ENCODE measurements at regions not wholly inside any gene's neighbourhood (a gene's known extent, or its start where the extent isn't known, plus 50 kb on each side); places are given as distances from the start of the nearest gene placed in this dataset.
"Not testable (repeated sequence)": the region's sequence is repeated elsewhere in the genome, so short reads cannot be mapped to it uniquely, and the experiment has no call there.

DNA sequence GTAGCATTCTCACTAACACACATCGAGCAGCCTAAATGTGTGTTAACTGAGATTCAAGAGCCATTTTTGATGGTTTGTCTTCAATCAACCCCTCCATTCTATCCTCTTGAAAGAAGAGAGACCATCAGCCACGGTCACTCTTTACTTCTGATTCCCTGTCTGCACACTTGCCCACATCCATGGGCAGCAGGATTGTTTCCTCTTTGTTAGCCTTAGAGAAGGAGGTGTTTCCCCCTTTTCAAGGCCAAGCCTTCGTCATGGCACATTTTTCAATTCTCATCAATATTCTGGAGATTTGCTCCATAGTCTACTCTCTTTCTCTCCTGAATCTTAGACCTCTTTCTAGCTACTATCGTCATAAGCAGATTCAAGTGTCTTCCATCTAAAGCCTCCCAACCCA is 522.4 kb upstream of the NAALADL2 start:
- H3K4me3 Mint-ChIP-seq = no peak overlapping the region
- H3K36me3 Mint-ChIP-seq = no peaks in the 10 kb centered on the region
- no peak for ATAC-seq
- H3K9me3 Mint-ChIP-seq = peaks cover 17% of the 10 kb centered on the region
- no peaks in the 10 kb centered on the region for H3K4me1 Mint-ChIP-seq
- no peak overlapping the region for H3K27ac Mint-ChIP-seq
- no peak for DNase-seq (ENCODE audit: low spot score in 2 of 2)

DNA sequence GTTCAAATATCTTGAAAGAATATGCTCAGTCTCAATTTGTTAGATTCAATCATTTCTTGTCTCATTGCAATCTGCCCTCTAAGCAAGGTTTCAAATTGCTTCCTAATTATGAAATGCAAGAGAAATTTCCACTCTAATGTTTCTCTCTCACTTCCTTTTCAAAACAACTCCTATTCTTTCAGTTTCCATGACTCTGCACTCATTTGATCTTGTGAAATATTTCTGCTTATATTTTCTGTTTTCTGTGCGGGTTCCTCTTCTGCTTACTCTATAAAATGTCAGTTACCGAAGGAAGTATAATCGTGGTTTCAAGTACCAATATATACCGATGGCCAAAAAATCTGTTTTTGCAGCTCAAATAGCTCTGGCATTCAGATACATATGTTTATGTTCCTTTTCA is 521.9 kb upstream of the NAALADL2 start:
- no peak for ATAC-seq
- no peak for DNase-seq (ENCODE audit: low spot score in 2 of 2)
- H3K36me3 Mint-ChIP-seq = no peaks in the 10 kb centered on the region
- H3K4me3 Mint-ChIP-seq = no peak overlapping the region
- H3K9me3 Mint-ChIP-seq = peaks cover 17% of the 10 kb centered on the region
- H3K27ac Mint-ChIP-seq = no peak overlapping the region
- H3K4me1 Mint-ChIP-seq = no peaks in the 10 kb centered on the region

- H3K4me1 Mint-ChIP-seq = no peaks in the 10 kb centered on the region
- H3K9me3 Mint-ChIP-seq = peaks cover 17% of the 10 kb centered on the region
- DNase-seq (ENCODE audit: low spot score in 2 of 2) = no peak
- no peaks in the 10 kb centered on the region for H3K36me3 Mint-ChIP-seq
- no peak overlapping the region for H3K27ac Mint-ChIP-seq
- H3K4me3 Mint-ChIP-seq = no peak overlapping the region
- ATAC-seq = no peak
Observed at GRCh38 chr3:174340624-174341587, 518.2 kb upstream of the NAALADL2 start.

DNA sequence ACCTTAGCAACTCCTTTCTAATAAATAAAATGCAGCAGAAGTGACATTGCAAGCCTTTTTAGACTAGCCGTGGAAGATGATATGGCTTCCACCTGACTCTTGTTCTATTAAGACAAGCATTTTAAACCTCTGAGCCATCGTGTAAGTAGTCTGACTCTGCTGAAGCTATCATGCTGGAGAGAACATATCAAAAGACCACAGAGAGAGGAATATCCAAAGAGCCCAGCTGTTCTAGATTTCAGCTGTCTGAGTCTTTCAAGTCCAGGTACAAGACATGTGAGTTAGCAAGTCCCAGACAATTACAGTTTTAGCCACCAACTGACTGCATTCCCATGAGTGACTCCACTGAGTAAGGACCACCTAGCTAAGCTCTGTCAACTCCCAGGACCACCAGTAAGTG is 517.0 kb upstream of the NAALADL2 start:
- H3K27ac Mint-ChIP-seq = no peak overlapping the region
- H3K4me1 Mint-ChIP-seq = no peaks in the 10 kb centered on the region

DNA sequence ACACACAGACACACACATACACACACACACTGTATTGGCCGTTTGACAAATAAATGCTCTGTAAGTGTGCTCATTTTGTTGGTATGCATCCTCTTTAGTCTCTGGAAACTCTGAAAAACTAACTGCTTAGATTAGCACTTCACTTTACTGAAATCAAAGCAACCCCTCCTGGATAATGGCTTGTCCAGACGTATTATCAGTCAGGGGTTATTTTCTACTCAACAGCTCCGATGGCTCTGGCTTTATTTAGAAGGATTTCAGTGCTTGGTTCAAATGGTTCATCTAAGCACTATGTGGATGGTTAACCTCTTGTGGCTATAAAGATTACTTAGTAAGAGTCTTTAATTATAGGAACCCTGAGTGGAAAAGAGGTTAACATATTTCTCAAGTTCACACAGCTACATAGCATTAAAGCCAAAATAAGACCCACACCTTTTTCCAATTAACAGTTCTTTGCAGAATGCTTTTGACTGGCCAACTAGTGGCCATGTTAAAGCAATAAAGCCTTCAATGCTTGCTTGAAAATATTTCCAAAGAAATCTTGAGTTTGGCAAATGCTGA is 516.1 kb upstream of the NAALADL2 start:
- DNase-seq (ENCODE audit: low spot score in 2 of 2) (no peak), ATAC-seq (no peak)
- Mint-ChIP-seq H3K36me3 (no peaks in the 10 kb centered on the region), H3K4me1 (no peaks in the 10 kb centered on the region), H3K4me3 (no peak overlapping the region), H3K9me3 (peaks cover 10% of the 10 kb centered on the region), H3K27ac (no peak overlapping the region)

More for the DNA sequence above, 517.0 kb upstream of the NAALADL2 start:
- DNase-seq (ENCODE audit: low spot score in 2 of 2) = no peak
- Mint-ChIP-seq H3K36me3 (no peaks in the 10 kb centered on the region), H3K9me3 (peaks cover 13% of the 10 kb centered on the region), H3K4me3 (no peak overlapping the region)
- no peak for ATAC-seq

GRCh38 chr3:174346141-174346540 is 513.0 kb upstream of the NAALADL2 start:
- no peaks in the 10 kb centered on the region for H3K36me3 Mint-ChIP-seq
- ATAC-seq = no peak
- H3K4me3 Mint-ChIP-seq = no peak overlapping the region
- H3K9me3 Mint-ChIP-seq = peaks cover 9% of the 10 kb centered on the region
- no peak overlapping the region for H3K27ac Mint-ChIP-seq
- DNase-seq (ENCODE audit: low spot score in 2 of 2) = no peak
- no peaks in the 10 kb centered on the region for H3K4me1 Mint-ChIP-seq

DNA sequence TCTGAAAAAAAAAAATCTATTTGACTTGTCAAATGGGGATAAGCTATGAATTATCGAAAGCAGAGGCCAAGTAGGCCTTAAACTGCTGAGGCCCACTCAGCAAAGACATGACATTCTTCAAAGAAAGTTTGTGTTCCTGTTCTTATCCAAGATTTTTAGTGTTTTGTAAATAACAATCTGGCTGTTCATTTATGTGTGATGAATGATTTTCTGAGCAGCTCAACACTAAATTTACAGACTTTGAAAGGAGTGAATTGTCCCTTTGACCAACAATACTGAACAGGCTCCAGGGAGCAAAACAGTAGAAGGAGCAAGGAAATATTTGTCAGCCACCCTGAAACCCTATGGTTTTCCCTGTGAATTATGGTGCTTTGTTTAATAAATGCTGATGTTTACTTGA is 512.6 kb upstream of the NAALADL2 start:
- peaks cover 9% of the 10 kb centered on the region for H3K9me3 Mint-ChIP-seq
- ATAC-seq = no peak
- DNase-seq (ENCODE audit: low spot score in 2 of 2) = no peak
- H3K36me3 Mint-ChIP-seq = no peaks in the 10 kb centered on the region
- no peaks in the 10 kb centered on the region for H3K4me1 Mint-ChIP-seq
- no peak overlapping the region for H3K27ac Mint-ChIP-seq
- no peak overlapping the region for H3K4me3 Mint-ChIP-seq

DNA sequence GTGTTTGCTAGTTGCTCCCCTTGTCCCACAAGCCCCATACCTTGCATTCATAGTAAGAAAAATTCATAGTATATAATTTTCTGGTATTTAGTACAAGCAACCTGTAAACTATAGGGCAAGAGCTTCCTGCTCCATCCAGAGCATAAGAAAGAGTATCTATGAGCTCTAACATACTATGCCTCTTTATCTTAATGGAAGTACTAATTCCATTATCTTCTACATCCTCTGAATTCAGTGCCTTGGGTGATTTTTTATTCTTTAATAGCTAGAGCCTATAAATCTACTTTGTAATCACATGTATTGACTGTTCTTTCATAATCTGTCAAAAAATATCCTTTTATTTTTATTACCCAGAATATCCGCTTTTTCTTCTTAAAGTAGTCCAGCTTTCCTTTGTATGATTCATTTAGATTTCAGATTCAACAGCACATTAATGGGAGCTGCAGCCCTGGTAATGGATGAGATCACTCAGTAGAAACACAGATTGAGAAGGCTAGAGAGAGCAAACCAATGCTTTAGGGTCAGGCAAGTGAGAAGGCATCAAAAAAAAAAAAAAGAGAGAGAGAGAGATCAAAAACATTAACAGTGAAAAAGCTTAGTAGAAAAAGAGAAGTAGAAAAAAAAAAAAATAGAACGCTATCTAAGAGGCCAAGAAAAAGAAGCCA is 511.5 kb upstream of the NAALADL2 start:
- H3K9me3 Mint-ChIP-seq = peaks cover 11% of the 10 kb centered on the region
- DNase-seq (ENCODE audit: low spot score in 2 of 2) = no peak
- no peaks in the 10 kb centered on the region for H3K36me3 Mint-ChIP-seq
- no peak for ATAC-seq
- H3K27ac Mint-ChIP-seq = no peak overlapping the region
- no peaks in the 10 kb centered on the region for H3K4me1 Mint-ChIP-seq
- H3K4me3 Mint-ChIP-seq = no peak overlapping the region

- no peak for DNase-seq (ENCODE audit: low spot score in 2 of 2)
- H3K4me3 Mint-ChIP-seq = no peak overlapping the region
- H3K27ac Mint-ChIP-seq = no peak overlapping the region
- H3K36me3 Mint-ChIP-seq = no peaks in the 10 kb centered on the region
- ATAC-seq = no peak
- no peaks in the 10 kb centered on the region for H3K4me1 Mint-ChIP-seq
- peaks cover 16% of the 10 kb centered on the region for H3K9me3 Mint-ChIP-seq
Observed at GRCh38 chr3:174352227-174352626, 506.9 kb upstream of the NAALADL2 start.

DNA sequence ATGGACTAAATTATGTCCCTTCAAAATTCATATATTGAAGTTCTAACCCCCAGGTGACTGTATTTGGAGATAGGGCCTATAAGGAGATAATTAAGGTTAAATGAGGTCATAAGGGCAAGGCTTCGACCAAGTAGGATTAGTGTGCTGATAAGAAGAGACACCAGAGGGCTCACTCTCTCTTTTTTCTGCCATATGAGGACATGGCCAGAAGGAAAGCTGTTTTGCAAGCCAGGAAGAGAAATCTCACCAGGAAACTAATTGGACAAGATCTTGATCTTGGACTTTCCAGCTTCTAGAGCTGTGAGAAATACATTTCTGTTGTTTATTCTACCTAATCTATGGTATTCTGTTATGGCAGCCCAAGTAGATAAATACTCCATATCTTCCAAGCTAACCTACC is 503.6 kb upstream of the NAALADL2 start:
- Mint-ChIP-seq H3K9me3 (peaks cover 7% of the 10 kb centered on the region), H3K27ac (no peak overlapping the region), H3K4me1 (no peaks in the 10 kb centered on the region), H3K4me3 (no peak overlapping the region), H3K36me3 (no peaks in the 10 kb centered on the region)
- DNase-seq (ENCODE audit: low spot score in 2 of 2) = no peak
- ATAC-seq = no peak

DNA sequence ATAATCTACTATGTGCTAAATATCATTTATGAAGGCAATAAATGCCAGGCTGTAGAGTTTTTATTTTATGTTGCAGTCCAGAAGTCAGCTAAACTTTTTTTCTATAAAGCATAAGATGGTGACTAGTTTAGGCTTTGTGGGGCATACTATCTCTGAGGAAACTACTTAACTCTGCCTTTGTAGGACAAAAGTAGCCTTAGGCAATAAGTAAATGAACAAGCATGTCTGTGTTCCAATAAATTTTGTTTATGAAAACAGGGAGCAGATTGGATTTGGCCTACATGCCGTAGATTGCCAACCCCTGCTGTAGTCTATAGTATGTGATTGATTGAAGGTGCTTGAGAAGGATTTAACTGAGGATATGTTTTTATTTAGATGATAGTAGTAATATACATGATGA is 502.5 kb upstream of the NAALADL2 start:
- Mint-ChIP-seq H3K4me1 (no peaks in the 10 kb centered on the region), H3K36me3 (no peaks in the 10 kb centered on the region), H3K9me3 (peaks cover 7% of the 10 kb centered on the region), H3K27ac (no peak overlapping the region), H3K4me3 (no peak overlapping the region)
- DNase-seq (ENCODE audit: low spot score in 2 of 2) (no peak), ATAC-seq (no peak)

- peaks cover 5% of the 10 kb centered on the region for H3K9me3 Mint-ChIP-seq
- H3K4me1 Mint-ChIP-seq = no peaks in the 10 kb centered on the region
- no peaks in the 10 kb centered on the region for H3K36me3 Mint-ChIP-seq
- no peak for ATAC-seq
- DNase-seq (ENCODE audit: low spot score in 2 of 2) = no peak
- H3K27ac Mint-ChIP-seq = no peak overlapping the region
- H3K4me3 Mint-ChIP-seq = no peak overlapping the region
Observed at GRCh38 chr3:174358252-174358651, 500.9 kb upstream of the NAALADL2 start.

GRCh38 chr3:174362556-174362955 is 496.6 kb upstream of the NAALADL2 start:
- ATAC-seq = no peak
- Mint-ChIP-seq H3K9me3 (peaks cover 5% of the 10 kb centered on the region), H3K27ac (no peak overlapping the region), H3K36me3 (no peaks in the 10 kb centered on the region), H3K4me3 (no peak overlapping the region), H3K4me1 (no peaks in the 10 kb centered on the region)
- no peak for DNase-seq (ENCODE audit: low spot score in 2 of 2)

- ATAC-seq (no peak), DNase-seq (ENCODE audit: low spot score in 2 of 2) (no peak)
- H3K9me3 Mint-ChIP-seq = peaks cover 5% of the 10 kb centered on the region
- no peak overlapping the region for H3K27ac Mint-ChIP-seq
- H3K4me3 Mint-ChIP-seq = no peak overlapping the region
- H3K36me3 Mint-ChIP-seq = no peaks in the 10 kb centered on the region
- no peaks in the 10 kb centered on the region for H3K4me1 Mint-ChIP-seq
Observed at GRCh38 chr3:174363256-174363655, 495.9 kb upstream of the NAALADL2 start.

GRCh38 chr3:174365796-174366195 is 493.3 kb upstream of the NAALADL2 start:
- H3K9me3 Mint-ChIP-seq = peaks cover 14% of the 10 kb centered on the region
- H3K36me3 Mint-ChIP-seq = no peaks in the 10 kb centered on the region
- DNase-seq (ENCODE audit: low spot score in 2 of 2) (no peak), ATAC-seq (no peak)
- no peak overlapping the region for H3K27ac Mint-ChIP-seq
- no peaks in the 10 kb centered on the region for H3K4me1 Mint-ChIP-seq
- H3K4me3 Mint-ChIP-seq = no peak overlapping the region

DNA sequence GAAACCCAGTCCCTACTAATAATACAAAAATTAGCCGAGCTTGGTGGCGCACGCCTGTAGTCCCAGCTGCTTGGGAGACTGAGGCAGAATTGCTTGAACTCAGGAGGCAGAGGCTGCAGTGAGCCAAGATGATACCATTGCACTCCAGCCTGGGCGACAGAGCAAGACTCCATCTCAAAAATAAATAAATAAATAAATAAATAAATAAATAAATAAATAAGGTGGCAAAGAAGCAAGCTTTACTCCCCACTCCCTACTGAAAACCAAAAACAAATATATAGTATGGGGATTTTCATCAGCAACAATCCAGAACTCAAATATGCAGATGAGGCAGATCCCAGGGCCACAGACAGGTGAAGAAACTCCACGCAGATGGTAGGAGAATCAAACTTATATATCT is 492.2 kb upstream of the NAALADL2 start:
- H3K27ac Mint-ChIP-seq = not testable (repeated sequence)

More for the DNA sequence above, 492.2 kb upstream of the NAALADL2 start:
- not testable (repeated sequence) for H3K36me3 Mint-ChIP-seq; H3K4me1 Mint-ChIP-seq; DNase-seq (ENCODE audit: low spot score in 2 of 2); ATAC-seq; H3K4me3 Mint-ChIP-seq
- H3K9me3 Mint-ChIP-seq = peaks cover 16% of the 10 kb centered on the region
